GM12878 (cell line): ENCODE measurements at regions not wholly inside any gene's neighbourhood (a gene's known extent, or its start where the extent isn't known, plus 50 kb on each side); places are given as distances from the start of the nearest gene placed in this dataset.

Experiments
- ATAC-seq: fragments of 200-7000 bp; cut with Tn5 transposase; 3 replicates; pipeline ENCODE4 v1.9.1; 2020; ENCODE audit warnings: mild to moderate bottlenecking, moderate library complexity
- BruUV-seq: library from RNA; stranded (reverse); fragments of 400-500 nt; replicated peaks from 2 replicates; lab custom pipeline; 2021; lab: Mats Ljungman, UMichigan
- CTCF ChIA-PET: fragments of 300-600 bp; sonication (Branson Sonifier 250); formaldehyde crosslinking; extraction: SDS; loops from one replicate; lab custom pipeline; 2021; ENCODE audit warnings: inconsistent platforms; lab: Yijun Ruan, JAX
- POLR2A ChIA-PET: fragments of 350-600 bp; formaldehyde crosslinking; extraction: SDS; loops from one replicate; lab custom pipeline; 2021; ENCODE audit warnings: inconsistent platforms; lab: Charles Lee
- RAD21 ChIA-PET: fragments of 300-600 bp; sonication (Branson Sonifier 250); formaldehyde crosslinking; loops from one replicate; lab custom pipeline; 2023; ENCODE audit warnings: antibody characterized with exemption; ENCODE audit not compliant: unreplicated experiment; lab: Charles Lee
- SMC1A ChIA-PET: fragments of 300-600 bp; sonication (Branson Sonifier 250); formaldehyde crosslinking; loops from one replicate; lab custom pipeline; 2023; ENCODE audit not compliant: unreplicated experiment, uncharacterized antibody; lab: Charles Lee
- DNase-seq: peaks from one replicate; pipeline ENCODE4 v3.0.0-alpha.2; 2011; ENCODE audit warnings: low read depth, low spot score
- FAIRE-seq: peaks from 3 replicates; lab custom pipeline; 2011; peaks lifted over from hg19 to GRCh38; lab: Jason Lieb, UNC
- H2AFZ ChIP-seq: 2 replicates; pipeline ENCODE4 v1.6.0; 2011; ENCODE audit warnings: low read depth, low read length, control low read depth; ENCODE audit not compliant: control insufficient read depth
- H3K27ac ChIP-seq: 2 replicates; pipeline ENCODE4 v1.5.1; 2011; ENCODE audit warnings: control low read depth; ENCODE audit not compliant: control insufficient read depth, insufficient read depth
- H3K27me3 ChIP-seq, 2 experiments: replicated peaks in 1 of 2; 2 replicates each; pipeline versions ENCODE4 v1.6.0 to v1.6.1; 2011; ENCODE audit warnings: low read length in 1 of 2; ENCODE audit not compliant: control insufficient read depth in 2 of 2, insufficient read depth in 2 of 2
- H3K36me3 ChIP-seq, 2 experiments: 2 replicates each; pipeline ENCODE4 v1.5.1; 2011; ENCODE audit warnings: low read length in 1 of 2; ENCODE audit not compliant: control insufficient read depth in 2 of 2, insufficient read depth in 2 of 2
- H3K4me1 ChIP-seq: 2 replicates; pipeline ENCODE4 v1.6.1; 2011; ENCODE audit warnings: mild to moderate bottlenecking, low read length, moderate library complexity, mixed read lengths; ENCODE audit not compliant: control insufficient read depth, insufficient read depth
- H3K4me2 ChIP-seq: 2 replicates; pipeline ENCODE4 v1.6.0; 2011; ENCODE audit warnings: control low read depth; ENCODE audit not compliant: control insufficient read depth, insufficient read depth
- H3K4me3 ChIP-seq: fragments of 200-600 bp; sonication (generic); 2 replicates; pipeline ENCODE4 v1.5.1; 2016
- H3K79me2 ChIP-seq: 2 replicates; pipeline ENCODE4 v1.6.0; 2011; ENCODE audit warnings: low read length; ENCODE audit not compliant: control insufficient read depth, insufficient read depth
- H3K9ac ChIP-seq: 2 replicates; pipeline ENCODE4 v1.8.0; 2011; ENCODE audit warnings: low read length, control low read depth, mixed read lengths; ENCODE audit not compliant: control insufficient read depth, insufficient read depth
- H3K9me3 ChIP-seq: replicated peaks from 3 replicates; pipeline ENCODE4 v1.5.1; 2011; ENCODE audit warnings: mild to moderate bottlenecking, low read length; ENCODE audit not compliant: control insufficient read depth, insufficient read depth
- H4K20me1 ChIP-seq: 2 replicates; pipeline ENCODE4 v1.6.0; 2011; ENCODE audit not compliant: control insufficient read depth, insufficient read depth
- ATF3 ChIP-seq: IDR thresholded peaks from 2 replicates; pipeline ENCODE4 v1.6.1; 2011; ENCODE audit warnings: low read depth, mild to moderate bottlenecking, low read length, moderate library complexity, borderline replicate concordance; ENCODE audit errors: extremely low read depth
- ATF7 ChIP-seq: fragments of 450-650 bp; IDR thresholded peaks from 2 replicates; pipeline ENCODE4 v1.6.1; 2016; ENCODE audit warnings: low read depth, mild to moderate bottlenecking
- CBX3 ChIP-seq: fragments of 200-600 bp; sonication (generic); IDR thresholded peaks from 2 replicates; pipeline ENCODE4 v1.6.1; 2016; ENCODE audit warnings: low read depth, borderline replicate concordance
- IRF4 ChIP-seq: IDR thresholded peaks from 2 replicates; pipeline ENCODE4 v1.6.1; 2011; ENCODE audit warnings: low read depth, low read length
- MEF2A ChIP-seq: IDR thresholded peaks from 2 replicates; pipeline ENCODE4 v1.6.1; 2011; ENCODE audit warnings: low read depth, mild to moderate bottlenecking, low read length, moderate library complexity; ENCODE audit not compliant: insufficient read depth
- NFIC ChIP-seq: IDR thresholded peaks from 2 replicates; pipeline ENCODE4 v1.6.1; 2012; ENCODE audit warnings: low read depth, mild to moderate bottlenecking, inconsistent platforms, low read length, moderate library complexity
- NFYB ChIP-seq: IDR thresholded peaks from 2 replicates; pipeline ENCODE4 v1.6.1; 2011; ENCODE audit warnings: low read depth, mild to moderate bottlenecking, low read length, improper control_type of control experiment, moderate library complexity; ENCODE audit not compliant: insufficient read depth
- NRF1 ChIP-seq: conservative IDR thresholded peaks from 2 replicates; pipeline ENCODE4 v1.6.1; 2011; ENCODE audit warnings: mild to moderate bottlenecking, low read depth, low read length, improper control_type of control experiment
- PBX3 ChIP-seq: IDR thresholded peaks from 2 replicates; pipeline ENCODE4 v1.6.1; 2011; ENCODE audit warnings: mild to moderate bottlenecking, low read depth, low read length, moderate library complexity; ENCODE audit not compliant: insufficient replicate concordance
- PKNOX1 ChIP-seq: fragments of 450-650 bp; IDR thresholded peaks from 2 replicates; pipeline ENCODE4 v1.6.1; 2016; ENCODE audit warnings: mild to moderate bottlenecking
- REST ChIP-seq: IDR thresholded peaks from 2 replicates; pipeline ENCODE4 v1.6.1; 2012; ENCODE audit warnings: mild to moderate bottlenecking, low read depth, low read length
- RUNX3 ChIP-seq: IDR thresholded peaks from 2 replicates; pipeline ENCODE4 v1.6.1; 2012; ENCODE audit warnings: low read length, inconsistent platforms
- WGBS: methylation state at CpG from one replicate; pipeline ENCODE4 v1.1.6; 2016; ENCODE audit warnings: low lambda C conversion rate; ENCODE audit not compliant: insufficient replicate concordance, insufficient coverage; ENCODE audit errors: missing lambda C conversion rate; 5-methylcytosine and 5-hydroxymethylcytosine counted together
- in situ Hi-C: fragments of 300-500 bp; cut with MboI; formaldehyde crosslinking; loops from 9 replicates; pipeline ENCODE4 v1.14.3; 2018; ENCODE audit warnings: mixed read lengths
- intact Hi-C: fragments of 100-400 bp; cut with micrococcal nuclease; formaldehyde crosslinking; loops from one replicate; pipeline ENCODE4 v1.14.2; 2022; ENCODE audit not compliant: unreplicated experiment

- CTCF ChIA-PET, result no interaction called here
- WGBS, result 50% methylated on average over 2 of the region's 2 CpGs
- no peak for TF ChIP-seq ATF3
- no peak for TF ChIP-seq PKNOX1
- Histone ChIP-seq H3K9me3 (no peaks in the 10 kb centered on the region), H3K27me3 (no peaks in the 10 kb centered on the region), H3K4me3 (no peak overlapping the region), H3K27ac (no peak overlapping the region), H3K79me2 (no peaks in the 10 kb centered on the region), H3K4me1 (no peaks in the 10 kb centered on the region), H4K20me1 (no peaks in the 10 kb centered on the region), H3K4me2 (no peak overlapping the region), H3K36me3 (no peaks in the 10 kb centered on the region), H2AFZ (no peak overlapping the region), H3K9ac (no peak overlapping the region)
- no TSS peak for BruUV-seq
- POLR2A ChIA-PET, result no interaction called here
- RAD21 ChIA-PET, result no interaction called here
- SMC1A ChIA-PET, result interaction anchor here (2.0 kb wide), 1 partner anchor 10 kb away, joined by 7 read pairs; no protein-coding TSS in a partner anchor
- in situ Hi-C loops (no loop called here), intact Hi-C loops (loop anchor here (10.0 kb wide), 1 partner anchor 337 kb away; no protein-coding TSS in a partner anchor)
- FAIRE-seq, result no peak
- ATAC-seq, result no peak
- DNase-seq, result no peak
These were observed 933.6 kb upstream of the CNTNAP5 start for GRCh38 chr2:123091471-123091870.

GRCh38 chr2:123093199-123093598 is 931.9 kb upstream of the CNTNAP5 start:
- RAD21 ChIA-PET, result no interaction called here
- no TSS peak for BruUV-seq
- SMC1A ChIA-PET, result interaction anchor here (0.7 to 2.0 kb wide), 4 partner anchors 8 to 578 kb away, joined by 3 to 7 read pairs (median 4); no protein-coding TSS in a partner anchor
- intact Hi-C loops (loop anchor here (10.0 kb wide), 1 partner anchor 338 kb away; no protein-coding TSS in a partner anchor), in situ Hi-C loops (no loop called here)
- ATAC-seq (no peak), FAIRE-seq (no peak), DNase-seq (no peak)
- H3K4me1 ChIP-seq, result no peaks in the 10 kb centered on the region
- H3K79me2 ChIP-seq, result no peaks in the 10 kb centered on the region
- no peak overlapping the region for H2AFZ ChIP-seq
- no peaks in the 10 kb centered on the region for H3K36me3 ChIP-seq
- H3K9ac ChIP-seq, result no peak overlapping the region
- no peaks in the 10 kb centered on the region for H4K20me1 ChIP-seq
- 52% methylated on average over 2 of the region's 2 CpGs for WGBS
- H3K27me3 ChIP-seq, result no peaks in the 10 kb centered on the region
- POLR2A ChIA-PET, result no interaction called here
- H3K9me3 ChIP-seq, result no peaks in the 10 kb centered on the region
- H3K4me3 ChIP-seq, result no peak overlapping the region
- CTCF ChIA-PET, result no interaction called here
- H3K4me2 ChIP-seq, result no peak overlapping the region
- no peak overlapping the region for H3K27ac ChIP-seq
- TF ChIP-seq NFIC (no peak), NFYB (no peak), ATF7 (no peak), CBX3 (no peak), RUNX3 (no peak), IRF4 (no peak), REST (no peak), NRF1 (no peak), PBX3 (no peak), MEF2A (no peak)
